Upper lobe of left lung (tissue), 6 donors: ENCODE measurements at regions not wholly inside any gene's neighbourhood (a gene's known extent, or its start where the extent isn't known, plus 50 kb on each side); places are given as distances from the start of the nearest gene placed in this dataset.

Source experiments
- ATAC-seq, 2 donors: fragments of 200-7000 bp; cut with Tn5 transposase; one replicate each; pipeline ENCODE4 v1.9.1; 2022; ENCODE audit warnings: mild to moderate bottlenecking in 2 of 2, moderate library complexity in 2 of 2; ENCODE audit not compliant: low FRiP score in 2 of 2
- DNase-seq, 2 donors: peaks; one replicate each; pipeline ENCODE4 v3.0.0-alpha.2; 2019 to 2020
- H3K27ac ChIP-seq, 4 donors: fragments of 200-600 bp; sonication (generic); one replicate each; pipeline ENCODE4 v1.5.1; 2016 to 2019
- H3K27me3 ChIP-seq, 4 donors: fragments of 200-600 bp; sonication (generic); one replicate each; pipeline ENCODE4 v1.5.1; 2017 to 2019
- H3K36me3 ChIP-seq, 4 donors: fragments of 200-600 bp; sonication (generic); one replicate each; pipeline ENCODE4 v1.5.1; 2016 to 2019
- H3K4me1 ChIP-seq, 4 donors: fragments of 200-600 bp; sonication (generic); one replicate each; pipeline ENCODE4 v1.5.1; 2018 to 2019
- H3K4me3 ChIP-seq, 4 donors: fragments of 200-600 bp; sonication (generic); one replicate each; pipeline ENCODE4 v1.5.1; 2017 to 2019; ENCODE audit warnings: mild to moderate bottlenecking in 2 of 4, moderate library complexity in 1 of 4
- H3K9me3 ChIP-seq, 4 donors: fragments of 200-600 bp; sonication (generic); one replicate each; pipeline ENCODE4 v1.5.1; 2018 to 2019
- CTCF ChIP-seq, 6 experiments: fragments of 450-650 bp in 4 of 6; fragments of 200-600 bp in 2 of 6; sonication (generic) in 2 of 6; IDR thresholded peaks; one replicate each; pipeline ENCODE4 v1.5.1; 2016 to 2019; ENCODE audit warnings: antibody characterized with exemption in 6 of 6
- EP300 ChIP-seq, 4 donors: sonication (generic); formaldehyde crosslinking; IDR thresholded peaks; one replicate each; pipeline ENCODE4 v1.5.1; 2017; ENCODE audit warnings: antibody characterized with exemption in 4 of 4, control low read depth in 2 of 4
- POLR2A ChIP-seq, 4 donors: fragments of 450-650 bp; IDR thresholded peaks; one replicate each; pipeline ENCODE4 v1.5.1; 2016 to 2017; ENCODE audit warnings: antibody characterized with exemption in 4 of 4, mild to moderate bottlenecking in 2 of 4
- POLR2AphosphoS5 ChIP-seq, 2 donors: sonication (generic); formaldehyde crosslinking; IDR thresholded peaks; one replicate each; pipeline ENCODE4 v1.5.1; 2017; ENCODE audit warnings: antibody characterized with exemption in 2 of 2
- WGBS, 2 donors: methylation state at CpG; one replicate each; pipeline ENCODE4 v1.1.5; 2017 to 2018; 5-methylcytosine and 5-hydroxymethylcytosine counted together
- donor health status: DM: no; HTN: no; CAD: no; lungs with moderate emphysema.
- donor health status: DM: no; HTN: yes; CAD: no; lungs with severe emphysema.

GRCh38 chr11:69928975-69929374 lies 109.8 kb upstream of the FGF3 start:
- no peak overlapping the region for H3K4me3 ChIP-seq
- no peak for ATAC-seq
- TF ChIP-seq EP300 (IDR thresholded peaks at IDR 0.05) = no peak
- no peak for TF ChIP-seq POLR2AphosphoS5 (IDR thresholded peaks at IDR 0.05)
- TF ChIP-seq CTCF (IDR thresholded peaks at IDR 0.05) = no peak
- no peak for TF ChIP-seq POLR2A (IDR thresholded peaks at IDR 0.05)
- no peaks in the 10 kb centered on the region for H3K27me3 ChIP-seq
- H3K4me1 ChIP-seq = peaks cover 0 to 13% (median 7%) of the 10 kb centered on the region in 4 donors
- H3K36me3 ChIP-seq = no peaks in the 10 kb centered on the region
- WGBS, 2 donors = 84 to 88% methylated on average over 3 of the region's 3 CpGs
- H3K9me3 ChIP-seq = no peaks in the 10 kb centered on the region
- no peak overlapping the region for H3K27ac ChIP-seq
- DNase-seq = no peak

- ATAC-seq = peak in 1 of 2 donors; percentile 8
- 90 to 97% methylated on average over 11 to 20 of the region's 20 CpGs for WGBS, 2 donors
- peaks cover 0 to 11% (median 5%) of the 10 kb centered on the region in 4 donors for H3K4me1 ChIP-seq
- no peak for DNase-seq
- H3K27me3 ChIP-seq = no peaks in the 10 kb centered on the region
- TF ChIP-seq CTCF (IDR thresholded peaks at IDR 0.05) (no peak), EP300 (IDR thresholded peaks at IDR 0.05) (no peak), POLR2A (IDR thresholded peaks at IDR 0.05) (no peak), POLR2AphosphoS5 (IDR thresholded peaks at IDR 0.05) (no peak)
- H3K4me3 ChIP-seq = no peak overlapping the region
- H3K27ac ChIP-seq = no peak overlapping the region
- H3K9me3 ChIP-seq = no peaks in the 10 kb centered on the region
- no peaks in the 10 kb centered on the region for H3K36me3 ChIP-seq
These were observed 111.2 kb upstream of the FGF3 start for GRCh38 chr11:69930081-69931059.

- ATAC-seq (no peak), DNase-seq (no peak)
- H3K4me3 ChIP-seq = no peak overlapping the region
- WGBS, 2 donors = 54 to 81% methylated on average over 2 to 9 of the region's 10 CpGs
- no peak overlapping the region for H3K27ac ChIP-seq
- H3K9me3 ChIP-seq = no peaks in the 10 kb centered on the region
- TF ChIP-seq EP300 (IDR thresholded peaks at IDR 0.05) = no peak
- TF ChIP-seq CTCF (IDR thresholded peaks at IDR 0.05) = no peak
- TF ChIP-seq POLR2A (IDR thresholded peaks at IDR 0.05) = no peak
- H3K27me3 ChIP-seq = no peaks in the 10 kb centered on the region
- H3K4me1 ChIP-seq = peaks cover 0 to 2% (median under 1%) of the 10 kb centered on the region in 4 donors
- no peaks in the 10 kb centered on the region for H3K36me3 ChIP-seq
These were observed 112.1 kb upstream of the FGF3 start for GRCh38 chr11:69931060-69931910.

GRCh38 chr11:69931994-69932910 lies 113.0 kb upstream of the FGF3 start:
- no peak for ATAC-seq
- no peak overlapping the region for H3K4me3 ChIP-seq
- TF ChIP-seq POLR2A (IDR thresholded peaks at IDR 0.05) (no peak), POLR2AphosphoS5 (IDR thresholded peaks at IDR 0.05) (no peak), CTCF (IDR thresholded peaks at IDR 0.05) (no peak), EP300 (IDR thresholded peaks at IDR 0.05) (no peak)
- no peaks in the 10 kb centered on the region for H3K36me3 ChIP-seq
- no peaks in the 10 kb centered on the region for H3K4me1 ChIP-seq
- no peak overlapping the region for H3K27ac ChIP-seq
- H3K27me3 ChIP-seq = no peaks in the 10 kb centered on the region
- 75 to 91% methylated on average over 8 to 11 of the region's 11 CpGs for WGBS, 2 donors
- DNase-seq = no peak
- no peaks in the 10 kb centered on the region for H3K9me3 ChIP-seq
